Prostate gland (tissue), 2 donors: ENCODE measurements at regions not wholly inside any gene's neighbourhood (a gene's known extent, or its start where the extent isn't known, plus 50 kb on each side); places are given as distances from the start of the nearest gene placed in this dataset.

Experiments used
- POLR2A ChIP-seq: fragments of 450-650 bp; IDR thresholded peaks from one replicate; pipeline ENCODE4 v1.6.1; 2016; ENCODE audit warnings: antibody characterized with exemption, mild to moderate bottlenecking
- POLR2AphosphoS5 ChIP-seq: sonication (generic); formaldehyde crosslinking; IDR thresholded peaks from one replicate; pipeline ENCODE4 v1.6.1; 2017; ENCODE audit warnings: antibody characterized with exemption
- TF ChIP-seq, protein P1 (sequence below), 4 experiments: fragments of 200-600 bp in 2 of 4; fragments of 450-650 bp in 2 of 4; sonication (generic) in 2 of 4; IDR thresholded peaks; 1 replicate in 3 of 4; 2 replicates in 1 of 4; pipeline ENCODE4 v1.5.1; 2016 to 2019; ENCODE audit warnings: antibody characterized with exemption in 4 of 4, mild to moderate bottlenecking in 2 of 4, moderate library complexity in 2 of 4

DNA sequence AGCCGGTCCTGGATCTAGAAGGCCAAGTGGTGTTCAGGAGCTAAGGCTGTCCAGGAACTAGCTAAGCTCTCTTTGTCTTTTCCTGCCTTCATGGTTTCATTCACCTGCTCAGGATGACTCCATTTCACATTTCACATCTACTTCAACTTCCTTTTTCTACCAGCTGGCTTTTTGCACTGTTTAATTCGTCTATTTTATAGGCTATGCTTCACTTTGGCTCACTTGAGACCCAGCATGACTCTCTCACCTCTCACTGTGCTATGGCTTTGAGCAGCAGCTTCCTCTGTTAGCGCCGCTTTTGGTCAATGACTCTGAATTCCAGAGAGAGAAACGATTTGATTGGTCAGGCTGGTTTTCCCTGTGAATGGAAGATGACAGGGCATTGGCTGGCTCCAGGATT lies 213.5 kb upstream of the CLNK start:
- no peak for TF ChIP-seq POLR2A
- TF ChIP-seq, protein P1, sequence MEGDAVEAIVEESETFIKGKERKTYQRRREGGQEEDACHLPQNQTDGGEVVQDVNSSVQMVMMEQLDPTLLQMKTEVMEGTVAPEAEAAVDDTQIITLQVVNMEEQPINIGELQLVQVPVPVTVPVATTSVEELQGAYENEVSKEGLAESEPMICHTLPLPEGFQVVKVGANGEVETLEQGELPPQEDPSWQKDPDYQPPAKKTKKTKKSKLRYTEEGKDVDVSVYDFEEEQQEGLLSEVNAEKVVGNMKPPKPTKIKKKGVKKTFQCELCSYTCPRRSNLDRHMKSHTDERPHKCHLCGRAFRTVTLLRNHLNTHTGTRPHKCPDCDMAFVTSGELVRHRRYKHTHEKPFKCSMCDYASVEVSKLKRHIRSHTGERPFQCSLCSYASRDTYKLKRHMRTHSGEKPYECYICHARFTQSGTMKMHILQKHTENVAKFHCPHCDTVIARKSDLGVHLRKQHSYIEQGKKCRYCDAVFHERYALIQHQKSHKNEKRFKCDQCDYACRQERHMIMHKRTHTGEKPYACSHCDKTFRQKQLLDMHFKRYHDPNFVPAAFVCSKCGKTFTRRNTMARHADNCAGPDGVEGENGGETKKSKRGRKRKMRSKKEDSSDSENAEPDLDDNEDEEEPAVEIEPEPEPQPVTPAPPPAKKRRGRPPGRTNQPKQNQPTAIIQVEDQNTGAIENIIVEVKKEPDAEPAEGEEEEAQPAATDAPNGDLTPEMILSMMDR (IDR thresholded peaks at IDR 0.05) = no peak
- no peak for TF ChIP-seq POLR2AphosphoS5
